Astrocyte (in vitro differentiated cells and primary cell): ENCODE measurements at regions not wholly inside any gene's neighbourhood (a gene's known extent, or its start where the extent isn't known, plus 50 kb on each side); places are given as distances from the start of the nearest gene placed in this dataset.

Experiments used
- DNase-seq: peaks from one replicate; pipeline ENCODE4 v3.0.0-alpha.2; 2010; ENCODE audit warnings: low read depth
- FAIRE-seq: peaks from 2 replicates; lab custom pipeline; 2011; peaks lifted over from hg19 to GRCh38; lab: Jason Lieb, UNC
- H2AFZ ChIP-seq: 2 replicates; pipeline ENCODE4 v1.6.0; 2012; ENCODE audit warnings: low read depth, low read length, inconsistent platforms
- H3K27ac ChIP-seq: 2 replicates; pipeline ENCODE4 v1.5.1; 2011; ENCODE audit warnings: low read depth, low read length, inconsistent platforms
- H3K27me3 ChIP-seq: 2 replicates; pipeline ENCODE4 v1.6.0; 2011; ENCODE audit warnings: low read length, inconsistent platforms; ENCODE audit not compliant: insufficient read depth
- H3K36me3 ChIP-seq: 2 replicates; pipeline ENCODE4 v1.5.1; 2011; ENCODE audit warnings: low read length, inconsistent platforms; ENCODE audit not compliant: insufficient read depth
- H3K4me1 ChIP-seq: 2 replicates; pipeline ENCODE4 v1.5.1; 2011; ENCODE audit warnings: low read length, inconsistent platforms; ENCODE audit not compliant: insufficient read depth
- H3K4me2 ChIP-seq: 2 replicates; pipeline ENCODE4 v1.6.0; 2012; ENCODE audit warnings: low read length, inconsistent platforms
- H3K4me3 ChIP-seq: 2 replicates; pipeline ENCODE4 v1.5.1; 2011; ENCODE audit warnings: low read depth, mild to moderate bottlenecking, low read length, inconsistent platforms; ENCODE audit not compliant: insufficient read depth
- H3K79me2 ChIP-seq: 2 replicates; pipeline ENCODE4 v1.6.0; 2012; ENCODE audit warnings: mild to moderate bottlenecking, low read length, inconsistent platforms; ENCODE audit not compliant: insufficient read depth
- H3K9ac ChIP-seq: 2 replicates; pipeline ENCODE4 v1.6.0; 2012; ENCODE audit warnings: mild to moderate bottlenecking, low read length, inconsistent platforms
- H3K9me3 ChIP-seq: 2 replicates; pipeline ENCODE4 v1.5.1; 2012; ENCODE audit warnings: low read depth, mild to moderate bottlenecking, low read length, inconsistent platforms; ENCODE audit not compliant: insufficient read depth
- H4K20me1 ChIP-seq: 2 replicates; pipeline ENCODE4 v1.6.0; 2012; ENCODE audit warnings: low read length, inconsistent platforms; ENCODE audit not compliant: insufficient read depth
- H3K27ac Mint-ChIP-seq: one replicate; pipeline ENCODE4 v1.8.0; 2021; ENCODE audit warnings: mild to moderate bottlenecking, mixed read lengths; ENCODE audit not compliant: unreplicated experiment
- H3K27me3 Mint-ChIP-seq: one replicate; pipeline ENCODE4 v1.8.0; 2021; ENCODE audit warnings: low read depth, mixed read lengths; ENCODE audit not compliant: unreplicated experiment
- H3K36me3 Mint-ChIP-seq: one replicate; pipeline ENCODE4 v1.8.0; 2021; ENCODE audit warnings: low read depth, mixed read lengths; ENCODE audit not compliant: unreplicated experiment
- H3K4me1 Mint-ChIP-seq: one replicate; pipeline ENCODE4 v1.8.0; 2021; ENCODE audit warnings: low read depth, mixed read lengths; ENCODE audit not compliant: unreplicated experiment
- H3K4me3 Mint-ChIP-seq: one replicate; pipeline ENCODE4 v1.8.0; 2021; ENCODE audit warnings: mild to moderate bottlenecking, moderate library complexity, mixed read lengths; ENCODE audit not compliant: unreplicated experiment
- H3K9me3 Mint-ChIP-seq: one replicate; pipeline ENCODE4 v1.8.0; 2021; ENCODE audit warnings: mild to moderate bottlenecking, mixed read lengths; ENCODE audit not compliant: unreplicated experiment
- EZH2 ChIP-seq: IDR thresholded peaks from 2 replicates; pipeline ENCODE4 v1.6.1; 2012; ENCODE audit warnings: mild to moderate bottlenecking, low read length, inconsistent platforms; ENCODE audit not compliant: insufficient read depth
- TF ChIP-seq, protein P1 (sequence below): IDR thresholded peaks from 2 replicates; pipeline ENCODE4 v1.5.1; 2011; ENCODE audit warnings: low read depth, mild to moderate bottlenecking, inconsistent platforms, low read length, moderate library complexity; ENCODE audit not compliant: insufficient read depth

DNA sequence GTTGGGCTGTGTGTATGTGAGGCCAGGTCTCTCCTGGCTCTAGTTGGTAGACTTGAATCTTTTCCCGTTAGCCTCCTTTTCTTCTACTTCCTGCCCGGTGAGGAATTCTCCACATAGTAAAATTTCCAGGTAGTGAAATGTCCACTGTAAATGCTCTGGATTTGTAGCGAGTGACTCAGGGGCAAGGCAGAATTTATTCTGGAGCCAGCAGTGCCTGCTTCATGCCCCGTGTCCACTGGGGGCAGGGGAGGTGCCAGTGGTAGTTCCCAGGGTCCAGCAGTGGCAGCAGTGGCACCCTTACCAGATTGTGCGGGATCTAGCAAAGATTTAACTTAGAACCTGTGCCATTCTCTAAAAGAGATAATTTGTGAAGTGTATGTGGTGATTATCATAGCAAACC lies 74.5 kb upstream of the USP24 start:
- FAIRE-seq (no peak), DNase-seq (no peak)
- H3K9me3 Mint-ChIP-seq, result peaks cover 2% of the 10 kb centered on the region
- TF ChIP-seq EZH2, result no peak
- TF ChIP-seq, protein P1, sequence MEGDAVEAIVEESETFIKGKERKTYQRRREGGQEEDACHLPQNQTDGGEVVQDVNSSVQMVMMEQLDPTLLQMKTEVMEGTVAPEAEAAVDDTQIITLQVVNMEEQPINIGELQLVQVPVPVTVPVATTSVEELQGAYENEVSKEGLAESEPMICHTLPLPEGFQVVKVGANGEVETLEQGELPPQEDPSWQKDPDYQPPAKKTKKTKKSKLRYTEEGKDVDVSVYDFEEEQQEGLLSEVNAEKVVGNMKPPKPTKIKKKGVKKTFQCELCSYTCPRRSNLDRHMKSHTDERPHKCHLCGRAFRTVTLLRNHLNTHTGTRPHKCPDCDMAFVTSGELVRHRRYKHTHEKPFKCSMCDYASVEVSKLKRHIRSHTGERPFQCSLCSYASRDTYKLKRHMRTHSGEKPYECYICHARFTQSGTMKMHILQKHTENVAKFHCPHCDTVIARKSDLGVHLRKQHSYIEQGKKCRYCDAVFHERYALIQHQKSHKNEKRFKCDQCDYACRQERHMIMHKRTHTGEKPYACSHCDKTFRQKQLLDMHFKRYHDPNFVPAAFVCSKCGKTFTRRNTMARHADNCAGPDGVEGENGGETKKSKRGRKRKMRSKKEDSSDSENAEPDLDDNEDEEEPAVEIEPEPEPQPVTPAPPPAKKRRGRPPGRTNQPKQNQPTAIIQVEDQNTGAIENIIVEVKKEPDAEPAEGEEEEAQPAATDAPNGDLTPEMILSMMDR, result no peak
- peaks cover 12% of the 10 kb centered on the region for H3K27me3 Mint-ChIP-seq
- Histone ChIP-seq H4K20me1 (no peaks in the 10 kb centered on the region), H3K79me2 (no peaks in the 10 kb centered on the region), H3K9me3 (no peaks in the 10 kb centered on the region), H3K4me1 (peaks cover 5% of the 10 kb centered on the region), H3K4me3 (no peak overlapping the region), H3K9ac (no peak overlapping the region), H3K27ac (no peak overlapping the region), H3K36me3 (no peaks in the 10 kb centered on the region), H2AFZ (no peak overlapping the region), H3K27me3 (no peaks in the 10 kb centered on the region), H3K4me2 (no peak overlapping the region)
- no peaks in the 10 kb centered on the region for H3K36me3 Mint-ChIP-seq
- no peak overlapping the region for H3K4me3 Mint-ChIP-seq
- H3K4me1 Mint-ChIP-seq, result peaks cover 2% of the 10 kb centered on the region
- no peak overlapping the region for H3K27ac Mint-ChIP-seq

DNA sequence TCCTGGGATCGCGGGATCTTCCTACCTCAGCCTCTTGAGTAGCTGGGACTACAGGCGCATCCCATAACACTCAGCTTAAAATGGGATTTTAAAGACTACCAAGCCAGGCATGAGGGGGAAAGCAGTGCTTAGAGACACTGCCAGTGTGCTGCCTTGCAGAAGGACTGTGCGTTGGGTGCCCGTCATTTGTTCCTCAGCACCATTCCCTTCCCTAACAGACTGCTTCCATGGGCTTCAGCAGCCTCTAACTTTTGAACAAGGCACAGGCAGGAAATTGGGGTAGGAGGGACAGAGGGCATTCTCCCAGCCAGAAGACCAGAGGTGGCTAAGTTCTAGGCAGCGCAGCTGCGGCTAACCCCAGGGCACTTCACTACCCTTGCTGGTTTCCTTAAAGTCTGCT lies 73.9 kb upstream of the USP24 start:
- H3K27me3 Mint-ChIP-seq, result peaks cover 12% of the 10 kb centered on the region
- TF ChIP-seq EZH2, result no peak
- TF ChIP-seq, protein P1, result no peak
- H4K20me1 ChIP-seq, result no peaks in the 10 kb centered on the region
- peaks cover 2% of the 10 kb centered on the region for H3K9me3 Mint-ChIP-seq
- H3K9me3 ChIP-seq, result no peaks in the 10 kb centered on the region
- DNase-seq (no peak), FAIRE-seq (no peak)
- no peak overlapping the region for H3K9ac ChIP-seq
- H3K36me3 Mint-ChIP-seq, result no peaks in the 10 kb centered on the region
- H3K4me3 ChIP-seq, result no peak overlapping the region
- H3K4me2 ChIP-seq, result no peak overlapping the region
- H3K27ac Mint-ChIP-seq, result no peak overlapping the region
- H3K4me1 Mint-ChIP-seq, result peaks cover 2% of the 10 kb centered on the region
- no peaks in the 10 kb centered on the region for H3K27me3 ChIP-seq
- H3K79me2 ChIP-seq, result no peaks in the 10 kb centered on the region
- peaks cover 5% of the 10 kb centered on the region for H3K4me1 ChIP-seq
- H3K4me3 Mint-ChIP-seq, result no peak overlapping the region
- H3K27ac ChIP-seq, result no peak overlapping the region
- no peaks in the 10 kb centered on the region for H3K36me3 ChIP-seq
- no peak overlapping the region for H2AFZ ChIP-seq

DNA sequence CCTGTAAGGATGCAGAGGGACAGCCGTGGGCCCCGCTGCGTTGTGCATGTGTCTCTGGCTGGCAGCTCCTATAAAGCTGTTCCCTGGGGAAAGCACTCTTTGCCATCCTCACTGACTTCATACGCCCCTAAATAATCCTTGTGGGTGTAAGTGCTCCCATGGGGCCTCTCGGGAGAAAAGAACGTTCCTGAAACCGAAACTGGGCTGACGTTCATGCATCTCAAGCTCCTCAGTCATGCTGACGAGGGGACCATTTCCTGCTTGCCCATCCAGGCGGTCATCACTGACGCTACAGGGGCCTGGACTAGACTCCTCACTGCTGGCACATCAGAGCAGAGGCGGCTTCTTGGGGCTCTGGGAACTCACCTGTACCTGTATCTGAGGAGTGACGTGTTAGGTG lies 73.1 kb upstream of the USP24 start:
- peaks cover 5% of the 10 kb centered on the region for H3K4me1 ChIP-seq
- H3K9me3 Mint-ChIP-seq, result peaks cover 2% of the 10 kb centered on the region
- no peaks in the 10 kb centered on the region for H3K9me3 ChIP-seq
- no peak for FAIRE-seq
- H3K36me3 Mint-ChIP-seq, result no peaks in the 10 kb centered on the region
- H4K20me1 ChIP-seq, result no peaks in the 10 kb centered on the region
- no peak overlapping the region for H3K4me3 Mint-ChIP-seq
- H2AFZ ChIP-seq, result no peak overlapping the region
- H3K79me2 ChIP-seq, result no peaks in the 10 kb centered on the region
- no peak overlapping the region for H3K9ac ChIP-seq
- TF ChIP-seq EZH2, result no peak
- H3K4me1 Mint-ChIP-seq, result peaks cover 2% of the 10 kb centered on the region
- H3K27ac ChIP-seq, result no peak overlapping the region
- H3K36me3 ChIP-seq, result no peaks in the 10 kb centered on the region
- no peak for DNase-seq
- H3K27me3 ChIP-seq, result no peaks in the 10 kb centered on the region
- no peak overlapping the region for H3K27ac Mint-ChIP-seq
- no peak overlapping the region for H3K4me2 ChIP-seq
- no peak overlapping the region for H3K4me3 ChIP-seq
- peaks cover 10% of the 10 kb centered on the region for H3K27me3 Mint-ChIP-seq
